ENCODE measurements at regions not wholly inside any gene's neighbourhood (a gene's known extent, or its start where the extent isn't known, plus 50 kb on each side); places are given as distances from the start of the nearest gene placed in this dataset.
"Not testable (repeated sequence)": the region's sequence is repeated elsewhere in the genome, so short reads cannot be mapped to it uniquely, and the experiment has no call there.

DNA sequence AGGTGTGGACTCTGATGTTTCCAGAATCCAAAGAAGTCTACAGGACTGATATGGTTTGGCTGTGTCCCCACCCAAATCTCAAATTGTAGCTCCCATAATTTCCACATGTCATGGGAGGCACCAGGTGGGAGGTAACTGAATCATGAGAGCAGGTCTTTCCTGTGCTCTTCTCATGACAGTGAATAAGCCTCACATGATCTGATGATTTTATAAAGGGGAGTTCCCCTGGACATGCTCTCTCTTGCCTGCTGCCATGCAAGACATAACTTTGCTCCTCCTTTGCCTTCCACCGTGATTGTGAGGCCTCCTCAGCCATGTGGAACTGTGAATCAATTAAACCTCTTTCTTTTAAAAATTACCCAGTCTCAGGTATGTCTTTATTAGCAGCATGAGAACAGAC, 1205.3 kb downstream of the SLC16A7 start:
- not testable (repeated sequence) for DNase-seq

DNA sequence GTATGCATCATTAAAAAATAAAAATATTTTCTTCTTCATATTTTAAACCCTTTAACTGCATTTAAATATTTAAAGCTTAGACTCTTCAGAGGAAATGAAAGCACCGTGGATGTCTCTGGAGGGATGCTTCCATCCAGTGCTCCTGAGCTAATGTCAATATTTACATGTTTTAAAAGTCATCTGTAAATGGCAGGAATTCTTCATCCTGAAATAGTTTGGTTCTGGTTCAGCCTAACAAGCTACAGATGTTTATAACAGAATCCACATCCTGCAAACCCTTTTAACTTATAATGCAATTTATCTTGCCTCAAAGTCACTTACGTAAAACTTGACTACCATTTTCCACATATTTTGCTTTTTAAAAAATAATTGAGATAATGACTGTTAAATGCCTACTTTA, 1207.3 kb downstream of the SLC16A7 start:
- DNase-seq: no peak

DNA sequence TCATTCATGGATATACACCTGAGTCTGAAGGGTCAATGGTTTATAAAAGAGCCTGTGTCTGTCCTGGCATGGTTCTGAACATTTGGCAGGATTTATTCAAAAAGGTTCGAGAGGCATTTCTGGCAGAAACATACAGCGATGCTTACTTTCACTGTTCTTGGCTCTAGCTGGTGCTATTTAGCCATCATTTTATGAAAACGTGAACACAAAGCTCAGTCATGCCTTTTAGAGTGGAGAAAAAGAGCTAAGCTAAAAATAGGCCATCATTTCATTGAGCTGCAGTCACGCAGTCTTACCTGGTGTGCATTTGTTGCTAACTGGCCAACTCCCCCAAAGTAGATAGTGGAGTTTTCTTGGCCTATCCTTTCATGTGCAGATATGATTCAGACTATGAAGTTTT, 1209.5 kb downstream of the SLC16A7 start:
- DNase-seq: no peak

DNA sequence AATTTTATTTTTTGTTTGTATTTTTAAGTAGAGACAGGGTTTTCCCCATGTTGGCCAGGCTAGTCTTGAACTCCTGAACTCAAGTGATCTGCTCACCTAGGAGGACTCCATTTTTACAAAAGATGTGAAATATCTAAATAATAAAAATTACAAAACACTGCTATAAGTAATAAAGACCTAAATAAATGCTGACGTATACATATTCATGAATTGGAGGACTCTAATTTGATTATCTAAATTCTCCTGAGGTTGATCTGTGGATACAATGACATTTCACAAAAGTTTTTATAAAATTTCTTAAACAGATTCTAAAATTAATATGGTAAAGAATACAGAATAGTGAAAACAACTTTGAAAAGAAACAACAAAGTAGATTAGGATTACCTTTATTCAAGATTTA, 1224.0 kb downstream of the SLC16A7 start:
- DNase-seq: no peak

DNA sequence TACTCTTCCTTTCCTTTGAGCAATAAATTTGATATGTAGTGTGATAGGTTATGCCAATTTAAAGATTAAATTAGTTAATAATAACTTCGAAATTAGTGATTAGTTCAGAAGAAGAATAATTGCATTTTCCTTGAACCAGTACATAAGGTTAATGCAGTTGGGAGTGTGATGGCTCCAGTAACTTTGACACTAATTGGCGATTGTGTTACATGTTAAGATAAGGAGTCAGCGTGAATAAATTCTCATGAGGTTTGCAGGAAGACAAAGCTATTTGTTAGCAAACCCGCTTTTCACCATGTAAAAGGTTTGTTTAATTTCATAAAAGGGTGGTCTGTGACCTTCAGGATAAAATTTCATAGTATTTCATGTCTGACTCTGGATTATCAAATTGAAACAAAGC, 1226.8 kb downstream of the SLC16A7 start:
- no peak for DNase-seq

DNA sequence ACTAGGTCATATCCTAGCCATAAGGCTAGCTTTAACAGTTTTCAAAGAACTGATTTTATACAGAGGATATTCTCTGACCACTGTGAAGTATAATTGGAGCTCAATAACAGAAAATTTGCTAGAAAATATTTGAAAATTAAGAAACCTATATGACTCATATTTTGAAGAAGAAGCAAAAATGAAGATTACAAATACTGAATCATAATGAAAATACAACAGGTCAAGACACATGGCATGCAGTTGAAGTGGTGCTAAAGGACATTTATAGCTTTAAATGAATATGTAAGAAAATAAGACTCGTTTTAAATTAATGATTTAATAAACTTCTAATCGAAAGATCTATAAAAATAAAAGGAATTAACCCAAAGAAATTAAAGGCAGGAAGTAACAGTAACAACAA, 1234.6 kb downstream of the SLC16A7 start:
- no peak for DNase-seq

DNA sequence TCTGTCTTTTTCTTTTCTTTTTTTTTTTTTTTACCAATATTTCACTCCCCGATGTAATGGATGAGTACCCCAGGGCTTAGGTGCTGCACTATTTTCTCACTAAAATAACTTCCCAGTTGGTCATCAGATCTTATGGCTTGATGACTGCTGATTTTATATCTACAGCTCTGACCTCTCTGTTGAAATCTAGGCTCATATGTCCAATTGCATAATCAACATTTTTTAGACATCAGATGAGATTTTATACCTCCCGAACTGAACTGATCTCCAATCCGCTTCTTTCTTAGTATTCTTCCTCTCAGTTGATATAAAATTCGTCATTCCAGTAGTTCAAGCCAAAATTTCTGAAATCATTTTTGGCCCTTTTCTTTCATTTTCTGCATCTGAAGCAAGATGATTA, 1236.5 kb downstream of the SLC16A7 start:
- DNase-seq: no peak

DNA sequence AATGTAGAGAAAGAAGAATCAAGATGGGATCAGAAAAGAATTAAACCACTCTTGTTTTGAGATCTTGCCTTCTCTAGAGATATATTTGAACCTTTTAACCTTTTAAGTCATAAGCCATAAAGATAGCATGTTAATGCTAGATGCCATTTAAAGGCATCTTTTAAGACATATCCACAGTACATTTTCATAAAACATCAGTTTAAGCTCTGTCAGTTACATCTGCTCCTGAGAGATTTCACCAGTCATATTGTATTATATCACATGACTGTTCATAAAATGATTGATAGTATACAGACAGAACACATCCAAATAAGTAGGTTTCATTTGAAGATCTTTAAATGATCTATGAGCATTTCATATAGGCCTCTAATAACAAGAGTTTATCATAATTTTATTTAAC, 1238.5 kb downstream of the SLC16A7 start:
- DNase-seq: no peak

DNA sequence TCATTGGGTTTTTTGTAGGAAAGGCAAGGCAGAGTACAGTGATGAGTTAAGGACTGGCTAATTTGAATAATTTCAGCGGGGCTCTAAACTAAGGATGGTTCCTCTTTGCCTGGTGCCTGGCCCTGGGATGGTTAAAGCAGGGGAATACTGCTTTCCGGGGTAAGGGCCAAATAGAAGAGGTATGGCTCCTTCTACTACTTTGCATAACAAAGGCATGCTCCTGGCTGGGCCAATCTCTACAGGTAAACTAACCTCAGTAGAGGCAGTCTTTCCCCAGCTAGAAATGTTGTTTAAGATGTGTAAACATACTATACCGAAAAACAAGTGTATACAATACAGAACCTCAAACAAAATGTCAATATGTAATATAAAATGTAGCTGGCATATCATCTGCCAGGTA, 1239.0 kb downstream of the SLC16A7 start:
- no peak for DNase-seq

DNA sequence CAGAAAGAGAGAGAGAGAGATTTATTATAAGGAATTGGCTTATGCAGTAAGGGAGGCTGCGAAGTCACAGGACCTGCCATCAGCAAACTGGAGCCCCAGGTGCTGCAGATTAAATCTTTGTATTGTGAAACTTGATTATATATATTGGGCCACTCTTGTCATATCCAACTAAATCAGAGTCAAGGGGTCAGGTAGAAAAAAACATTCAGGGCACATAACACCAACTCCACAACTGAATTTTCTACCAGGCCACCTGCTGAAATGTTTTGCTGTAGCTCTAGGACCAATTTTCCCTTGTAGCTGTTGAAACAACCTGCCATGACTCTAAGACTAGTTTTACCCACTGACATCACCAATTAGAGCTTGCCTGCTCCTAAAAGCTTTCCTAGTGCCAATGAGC, 1240.8 kb downstream of the SLC16A7 start:
- DNase-seq: no peak

DNA sequence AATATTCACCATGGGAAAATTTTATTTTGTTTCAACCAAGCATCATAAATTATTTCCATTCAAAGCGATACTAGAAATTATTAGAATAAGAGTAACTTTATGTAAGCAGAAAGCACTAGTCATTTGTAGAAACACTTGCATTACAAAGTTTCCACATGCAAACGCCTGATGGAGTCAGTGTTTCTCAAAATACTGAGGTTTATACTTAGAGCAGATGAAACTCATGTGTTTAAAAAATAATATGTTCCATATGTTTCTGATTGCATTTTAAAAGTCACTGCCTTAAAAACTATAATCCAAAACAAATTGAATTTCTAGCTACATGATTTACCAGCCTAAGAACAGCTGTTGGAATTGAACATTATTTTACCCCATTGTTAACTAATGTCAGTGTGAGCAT, 1246.4 kb downstream of the SLC16A7 start:
- no peak for DNase-seq

DNA sequence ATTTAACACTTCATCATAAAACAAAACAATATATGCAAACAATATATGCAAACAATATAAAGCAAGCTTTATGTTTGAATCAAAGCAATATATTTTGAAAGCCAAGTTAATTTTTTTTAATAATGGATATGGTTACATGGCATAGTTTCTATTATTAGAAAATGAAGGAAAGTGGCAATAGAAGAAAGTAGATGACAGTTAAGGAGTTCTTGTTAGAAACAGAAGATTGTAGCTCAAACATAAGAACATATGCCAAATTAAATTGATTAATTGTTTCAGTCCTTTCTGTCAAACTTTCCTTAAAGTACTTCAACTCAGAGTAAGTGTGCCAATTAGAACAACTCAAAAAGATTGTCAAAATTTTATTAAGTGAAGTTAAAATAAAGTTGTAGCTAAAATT, 1248.3 kb downstream of the SLC16A7 start:
- DNase-seq: no peak

DNA sequence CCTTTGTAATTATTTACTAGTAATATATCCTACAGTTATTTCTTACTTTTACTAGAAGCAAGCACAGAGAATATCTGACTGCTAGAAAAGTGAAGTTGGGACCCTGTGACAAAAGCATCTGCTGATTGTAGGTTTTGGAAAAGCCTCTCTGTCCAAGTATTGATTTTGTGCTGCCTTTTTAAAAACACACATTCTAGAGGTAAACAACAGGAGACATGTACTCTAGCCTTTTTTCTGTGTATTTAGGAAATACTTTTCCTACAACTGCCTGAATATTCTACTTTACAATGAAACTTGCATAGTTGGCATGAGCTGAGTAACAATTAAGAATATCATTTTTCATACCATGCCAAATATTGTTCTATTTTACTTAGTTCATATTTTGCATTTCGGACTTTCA, 1249.0 kb downstream of the SLC16A7 start:
- no peak for DNase-seq

DNA sequence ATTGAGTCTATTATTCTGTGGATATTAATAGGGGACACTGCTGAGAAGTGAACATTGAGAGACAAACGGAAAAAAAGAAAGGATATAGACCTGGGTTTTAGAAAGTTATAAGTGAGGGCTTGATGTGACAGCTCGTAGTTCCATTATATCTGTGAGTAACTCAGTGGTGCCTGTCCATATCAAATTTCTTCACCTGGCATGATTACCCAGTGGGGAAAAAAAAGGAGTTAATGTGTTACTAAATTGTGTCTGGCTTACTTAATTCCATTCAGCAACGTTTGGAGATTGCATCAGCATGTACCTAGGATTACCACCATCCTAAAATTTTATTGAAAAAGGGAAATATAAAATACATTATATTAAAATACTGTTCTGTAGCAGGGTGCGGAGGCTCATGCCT, 1249.9 kb downstream of the SLC16A7 start:
- DNase-seq: no peak

DNA sequence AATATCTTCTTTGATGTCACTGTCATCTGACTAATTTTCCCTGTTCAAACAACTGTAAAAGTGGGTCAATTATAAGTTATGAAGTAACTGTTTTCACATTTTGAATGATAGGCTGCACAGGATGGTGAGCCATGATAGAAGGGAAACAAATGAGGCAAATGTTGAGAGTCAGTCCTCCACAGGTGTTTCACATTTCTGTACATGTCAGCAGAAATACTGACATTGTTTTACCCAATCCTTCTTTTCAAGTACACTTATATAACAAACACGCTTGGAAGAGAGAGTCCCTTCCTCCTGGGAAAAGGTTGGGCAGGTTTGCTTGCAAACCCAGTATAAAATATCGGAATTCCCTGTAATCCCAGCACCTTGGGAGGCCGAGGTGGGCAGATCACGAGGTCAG, 1251.5 kb downstream of the SLC16A7 start:
- no peak for DNase-seq

DNA sequence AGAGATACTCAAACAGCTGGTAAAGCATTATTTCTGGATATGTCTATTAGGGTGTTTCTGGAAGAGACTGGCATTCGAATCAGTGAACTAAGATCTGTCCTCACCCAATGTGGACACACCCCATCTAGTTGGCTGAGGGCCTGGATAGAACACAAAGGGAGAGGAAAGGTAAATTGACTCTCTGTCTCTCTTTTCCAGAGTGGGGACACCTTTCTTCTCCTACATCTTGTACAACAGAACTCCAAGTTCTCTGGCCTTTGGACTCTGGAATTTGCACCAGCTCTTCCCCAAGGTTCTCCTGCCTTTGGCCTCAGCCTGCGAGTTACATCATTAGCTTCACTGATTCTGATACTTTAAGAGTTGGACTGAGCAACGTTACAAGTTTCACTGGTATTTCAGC, 1253.9 kb downstream of the SLC16A7 start:
- DNase-seq: no peak

DNA sequence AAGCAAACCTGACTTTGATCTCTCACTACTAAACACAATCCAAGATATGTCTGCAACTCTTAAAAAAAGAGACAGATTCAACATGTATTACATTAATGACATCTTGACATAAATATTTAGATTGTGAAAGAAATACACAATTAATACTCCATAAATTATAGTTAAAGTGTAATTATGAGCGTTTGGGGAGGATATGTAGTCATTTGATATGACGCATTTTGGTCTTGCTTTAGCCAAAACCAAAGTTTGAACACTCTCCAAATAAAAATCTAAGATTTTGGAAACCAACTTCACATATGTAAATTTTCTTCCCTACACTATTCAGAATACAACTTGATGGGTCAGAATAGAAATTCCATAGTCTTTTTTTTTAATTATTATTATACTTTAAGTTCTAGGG, 1257.6 kb downstream of the SLC16A7 start:
- DNase-seq: no peak

DNA sequence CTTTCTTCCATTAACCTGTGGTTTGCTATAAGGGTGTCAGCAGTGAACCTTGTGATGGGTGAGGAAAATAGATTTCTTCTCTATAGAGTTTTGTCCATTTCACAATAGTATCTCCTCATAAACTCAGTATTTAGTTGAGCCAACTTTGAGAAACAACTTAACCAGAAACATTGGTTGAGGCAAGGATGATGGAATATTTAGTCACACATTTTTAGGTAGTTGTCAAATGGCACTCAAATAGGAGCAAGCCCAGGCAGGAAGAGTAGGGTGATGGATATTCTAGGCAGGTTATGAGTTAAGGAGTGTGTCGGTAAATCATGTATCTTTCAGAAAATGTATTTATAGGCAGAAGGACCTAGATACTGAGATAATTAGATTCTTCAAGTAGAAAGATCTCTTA, 1267.6 kb downstream of the SLC16A7 start:
- no peak for DNase-seq

DNA sequence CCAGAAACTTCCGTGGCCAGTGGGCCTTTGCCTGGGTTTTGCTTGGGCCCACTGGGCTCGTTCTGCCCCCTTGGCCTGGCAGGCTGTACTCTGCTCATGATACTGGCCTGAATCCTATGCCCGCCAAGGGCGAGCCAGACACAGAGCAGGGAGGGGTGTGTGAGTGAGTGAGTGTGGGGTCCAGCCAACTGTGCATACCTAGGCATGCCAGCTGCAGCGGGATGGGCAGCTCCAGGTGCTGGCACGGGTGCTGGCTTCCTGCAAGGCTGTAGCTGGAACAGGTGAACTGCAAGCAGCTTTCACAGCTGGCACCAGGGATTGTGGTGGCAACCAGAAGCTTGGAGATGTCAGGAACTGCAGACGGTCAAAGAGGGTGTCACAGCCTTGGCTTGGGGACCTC, 1276.4 kb downstream of the SLC16A7 start:
- DNase-seq: no peak

DNA sequence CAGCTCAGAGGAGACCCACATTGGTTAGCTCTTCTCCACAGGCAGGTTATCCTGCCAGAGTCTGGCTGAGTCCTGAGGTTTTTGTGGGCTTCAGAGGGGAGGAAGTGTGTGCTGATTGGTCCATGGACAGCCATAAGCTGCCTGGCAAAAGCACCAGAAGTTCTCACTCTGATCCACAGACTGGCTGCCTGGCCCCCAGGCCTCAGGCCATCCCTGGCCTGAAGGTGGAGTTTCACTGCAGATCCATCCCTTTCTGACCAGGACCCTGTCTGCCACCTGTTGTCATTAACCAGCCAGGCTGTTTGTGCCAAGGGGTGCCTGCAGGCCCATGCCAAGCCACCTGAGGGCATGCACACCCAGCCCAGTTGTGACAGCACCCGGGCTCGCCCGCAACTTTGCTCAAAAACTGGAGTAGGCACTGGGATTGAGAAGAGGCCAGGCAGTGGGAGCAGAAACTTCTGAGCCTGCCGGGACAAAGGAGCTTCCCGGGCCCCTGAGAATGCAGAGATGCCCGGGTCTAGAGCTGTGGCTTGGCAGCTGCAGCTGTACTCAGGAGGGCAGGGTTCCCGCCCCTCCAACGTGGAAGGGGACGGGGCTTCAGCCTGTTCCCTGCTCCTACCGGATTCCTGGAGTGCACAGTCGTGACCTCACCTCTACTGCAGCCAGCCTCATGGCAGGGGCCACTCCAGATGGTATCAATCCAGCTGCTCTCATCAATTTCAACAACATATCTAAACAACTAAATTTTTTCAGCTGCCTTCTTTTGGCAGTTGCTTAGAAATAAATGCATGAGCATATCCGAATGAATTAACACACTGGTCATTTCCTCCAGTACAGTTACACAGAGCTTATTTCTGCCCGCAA, 1277.3 kb downstream of the SLC16A7 start:
- DNase-seq: no peak

DNA sequence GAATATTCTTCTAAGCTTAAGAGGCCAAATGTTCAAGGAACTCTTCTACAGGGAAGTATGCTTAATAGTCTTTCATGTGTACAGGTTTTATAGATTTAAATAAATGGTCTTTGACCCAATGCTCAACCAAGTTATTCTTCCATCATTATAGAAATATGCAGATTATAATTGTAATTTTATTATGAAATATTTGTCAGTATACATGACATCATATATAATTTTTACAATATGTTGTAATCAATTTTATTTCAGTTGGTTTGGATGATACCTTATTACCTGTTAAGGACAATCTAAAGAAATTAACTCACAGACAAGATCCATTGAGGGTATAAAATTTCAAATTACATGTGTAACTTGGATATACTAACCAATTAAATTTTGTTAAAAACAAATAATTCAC, 1278.3 kb downstream of the SLC16A7 start:
- no peak for DNase-seq

DNA sequence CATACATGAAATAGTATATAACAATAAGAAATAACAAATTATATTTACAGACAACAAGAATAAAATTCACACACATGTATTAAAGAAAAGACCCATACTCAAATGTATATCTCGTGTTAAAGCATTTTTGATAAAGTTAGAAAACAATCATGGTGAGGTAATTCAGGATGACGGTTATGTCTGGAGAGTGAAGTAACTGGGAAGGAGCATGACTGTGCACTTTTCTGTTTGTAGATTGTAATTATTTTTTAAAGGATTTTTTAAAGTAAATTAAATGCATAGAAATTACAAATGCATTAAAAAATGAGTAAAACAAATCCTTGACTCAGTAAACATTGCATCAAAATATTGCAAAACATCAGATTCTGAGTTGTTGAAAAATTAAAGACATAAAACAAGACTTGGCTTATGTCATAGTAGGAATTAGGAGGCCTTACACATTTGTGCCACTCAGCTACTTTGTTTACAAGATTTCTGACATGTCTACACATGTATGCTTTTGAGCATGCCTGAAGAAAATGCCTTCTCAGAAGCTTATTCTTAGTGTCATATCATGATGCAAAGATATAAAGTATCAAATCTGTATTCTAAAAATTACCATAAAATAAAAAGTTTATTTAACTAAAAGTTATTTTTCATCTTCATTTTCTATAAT, 1325.1 kb downstream of the SLC16A7 start:
- DNase-seq: no peak

DNA sequence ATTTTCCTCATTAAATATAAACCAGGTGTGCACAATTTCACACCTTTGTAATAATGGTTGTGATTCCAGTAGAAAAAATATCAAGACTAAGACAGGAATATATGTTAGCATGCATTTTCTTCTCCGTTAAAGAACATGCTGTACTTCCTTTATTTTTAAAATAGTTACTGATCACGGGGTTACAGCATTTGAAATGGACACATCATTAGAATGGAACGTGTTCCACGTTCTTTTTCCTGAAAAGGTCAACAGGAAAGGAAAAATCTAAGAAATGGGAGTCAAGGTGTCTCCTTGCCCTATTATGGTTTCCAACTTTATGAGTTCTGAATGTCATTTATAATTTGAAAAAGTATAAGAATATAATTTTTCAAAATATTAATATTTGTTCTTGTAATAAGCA, 1325.7 kb downstream of the SLC16A7 start:
- no peak for DNase-seq

DNA sequence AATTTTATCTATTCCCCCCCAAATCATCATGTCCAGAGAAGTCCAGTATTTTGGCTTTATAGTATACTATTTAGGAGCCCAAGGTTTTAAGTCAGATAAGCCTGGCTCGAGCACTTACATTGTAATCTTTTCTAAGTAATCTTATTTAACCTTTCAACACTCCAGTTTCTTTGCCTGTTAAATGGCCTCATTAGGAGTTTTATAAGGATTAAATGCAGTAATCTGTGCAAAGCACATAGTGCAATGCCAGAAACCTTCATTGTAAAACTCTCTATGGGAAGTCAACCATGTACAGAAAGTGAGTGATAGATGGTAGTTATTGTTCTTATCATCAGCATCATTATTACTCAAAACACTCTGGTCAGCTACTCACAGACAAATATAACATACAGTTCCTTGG, 1330.4 kb downstream of the SLC16A7 start:
- no peak for DNase-seq

DNA sequence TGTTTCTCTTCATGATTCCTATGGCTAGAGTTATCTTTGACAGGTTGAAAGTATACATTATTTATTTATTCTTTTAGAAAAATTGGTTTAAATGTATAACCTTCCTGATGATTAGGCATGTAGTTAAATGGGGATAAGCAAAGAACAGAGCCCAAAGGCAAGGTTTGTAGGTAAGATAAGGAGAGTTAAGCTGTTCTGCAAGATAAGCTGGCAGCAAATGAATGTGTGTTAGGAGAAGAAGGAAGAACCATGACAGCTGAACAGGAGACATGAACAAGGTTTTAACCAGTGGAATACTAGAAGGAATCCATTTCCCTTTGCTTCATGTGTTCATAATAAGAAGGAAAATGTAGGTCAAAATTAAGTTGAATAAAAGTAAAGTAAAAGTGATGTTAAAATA, 1330.1 kb upstream of the USP15 start:
- DNase-seq: no peak

All from CD4-positive, alpha-beta T cell treated with Interleukin-1 beta for 1 hour (primary cell).